HUDEP-2 (cell line): ENCODE measurements at regions not wholly inside any gene's neighbourhood (a gene's known extent, or its start where the extent isn't known, plus 50 kb on each side); places are given as distances from the start of the nearest gene placed in this dataset.
"Not testable (repeated sequence)": the region's sequence is repeated elsewhere in the genome, so short reads cannot be mapped to it uniquely, and the experiment has no call there.

ENCODE experiments used
- DNase-seq, 76 experiments: peaks; one replicate each; lab custom pipeline; 2025; ENCODE audit not compliant: unreplicated experiment in 76 of 76; lab: John Stamatoyannopoulos, UW

GRCh38 chr18:11468617-11469016 lies 140.8 kb upstream of the SLC35G4 start:
- no peak for DNase-seq

DNA sequence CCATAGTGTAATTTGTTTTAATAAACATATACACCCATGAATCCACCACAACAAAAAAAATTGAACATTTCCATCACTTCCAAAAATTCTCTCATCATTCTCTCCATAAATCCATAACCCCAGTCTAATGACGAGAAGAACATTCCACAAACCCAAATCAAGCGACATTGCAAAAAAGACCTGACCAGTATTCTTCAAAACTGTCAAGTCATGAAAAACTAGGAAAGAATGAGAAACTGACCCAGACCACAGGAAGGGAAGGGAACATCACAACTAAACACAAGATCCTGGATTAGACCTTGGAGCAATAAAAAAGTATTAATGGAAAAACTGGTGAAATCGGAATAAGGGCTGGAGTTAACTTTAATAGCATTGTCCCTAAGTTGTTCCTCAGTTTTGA lies 141.3 kb upstream of the SLC35G4 start:
- no peak for DNase-seq

DNA sequence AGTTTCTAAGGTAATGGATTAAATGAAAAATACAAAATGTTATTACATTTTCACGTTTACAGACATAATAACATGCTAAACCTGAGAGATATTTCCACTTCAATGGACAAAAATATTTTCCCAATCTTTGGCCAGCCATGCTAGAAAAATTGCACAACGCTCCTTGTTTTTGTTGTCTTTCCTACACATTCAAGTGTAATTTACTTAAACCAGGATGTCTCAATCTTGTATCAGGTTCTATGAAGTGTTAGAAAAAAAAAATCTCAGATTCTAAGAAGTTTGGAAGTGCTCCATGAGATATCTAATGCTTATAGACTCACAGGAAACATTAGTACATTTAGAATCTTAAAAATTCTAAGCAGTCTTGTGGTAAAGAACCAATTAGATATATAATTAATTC lies 141.8 kb upstream of the SLC35G4 start:
- DNase-seq = no peak

DNA sequence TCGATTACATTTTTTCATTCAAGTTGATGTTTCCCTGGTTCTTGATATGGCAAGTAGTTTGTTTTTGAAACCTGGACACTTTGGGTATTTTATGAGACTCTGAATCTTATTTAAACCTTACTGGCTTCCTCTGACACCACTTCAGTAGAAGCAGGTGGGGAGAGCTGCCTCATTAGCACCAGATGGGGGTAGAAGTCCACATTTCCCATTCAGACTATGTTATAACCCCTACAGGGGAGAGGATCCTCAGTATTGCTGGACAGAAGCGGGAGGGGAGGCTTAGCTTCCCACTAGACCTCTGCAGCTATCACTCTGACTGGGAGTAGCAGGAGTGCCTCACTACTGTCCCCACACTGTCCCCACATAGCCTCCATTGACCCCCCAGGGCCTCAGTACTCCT lies 145.3 kb upstream of the SLC35G4 start:
- no peak for DNase-seq

DNA sequence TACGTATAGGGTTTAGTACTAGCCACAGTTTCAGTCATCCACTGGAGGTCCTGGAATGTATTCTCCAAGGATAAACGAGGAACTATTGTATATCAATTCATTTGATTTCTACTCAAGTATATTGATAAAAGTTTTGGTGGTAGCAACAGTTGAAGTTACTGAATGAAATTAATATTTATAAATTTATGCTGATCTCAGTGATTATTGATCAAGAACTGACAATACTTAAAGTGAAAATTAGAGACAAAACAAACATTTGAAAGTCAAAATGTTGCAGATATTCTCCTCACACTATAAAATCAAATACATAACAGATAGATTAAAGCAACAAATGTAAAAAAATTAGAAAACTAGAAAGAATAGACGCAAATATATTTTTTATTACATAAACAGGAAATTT lies 150.9 kb upstream of the SLC35G4 start:
- DNase-seq = no peak

GRCh38 chr18:11457853-11458252 lies 151.5 kb upstream of the SLC35G4 start:
- DNase-seq = not testable (repeated sequence)

DNA sequence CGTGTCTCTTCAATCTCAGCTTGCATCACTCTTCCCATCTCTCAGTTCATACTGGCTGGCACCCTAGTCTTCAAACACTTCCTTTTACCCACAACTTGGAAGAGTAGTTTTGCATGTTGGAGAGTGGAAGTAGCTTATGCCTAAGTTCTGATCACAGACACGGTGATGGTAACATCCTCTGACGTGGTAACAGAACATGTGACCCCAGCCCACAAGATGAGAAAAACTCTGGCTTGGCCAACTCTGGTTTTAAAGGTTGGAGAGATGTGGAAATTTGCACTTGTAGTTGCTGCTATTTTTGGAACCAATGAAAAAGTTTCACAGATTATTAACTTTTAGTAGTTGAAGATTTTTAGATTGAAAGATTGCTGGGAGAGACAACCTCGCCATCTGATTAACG lies 155.4 kb upstream of the SLC35G4 start:
- DNase-seq = no peak

DNA sequence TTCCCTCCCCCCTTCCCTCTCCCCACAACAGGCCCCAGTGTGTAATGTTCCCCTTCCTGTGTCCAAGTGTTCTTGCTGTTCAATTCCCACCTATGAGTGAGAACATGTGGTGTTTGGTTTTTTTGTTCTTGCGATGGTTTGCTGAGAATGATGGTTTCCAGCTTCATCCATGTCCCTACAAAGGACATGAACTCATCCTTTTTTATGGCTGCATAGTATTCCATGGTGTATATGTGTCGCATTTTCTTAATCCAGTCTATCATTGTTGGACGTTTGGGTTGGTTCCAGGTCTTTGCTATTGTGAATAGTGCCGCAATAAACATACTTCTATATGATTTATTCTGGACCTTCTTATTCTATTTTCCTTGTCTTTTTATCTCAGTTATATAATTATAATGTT lies 165.2 kb upstream of the SLC35G4 start:
- DNase-seq = not testable (repeated sequence)

DNA sequence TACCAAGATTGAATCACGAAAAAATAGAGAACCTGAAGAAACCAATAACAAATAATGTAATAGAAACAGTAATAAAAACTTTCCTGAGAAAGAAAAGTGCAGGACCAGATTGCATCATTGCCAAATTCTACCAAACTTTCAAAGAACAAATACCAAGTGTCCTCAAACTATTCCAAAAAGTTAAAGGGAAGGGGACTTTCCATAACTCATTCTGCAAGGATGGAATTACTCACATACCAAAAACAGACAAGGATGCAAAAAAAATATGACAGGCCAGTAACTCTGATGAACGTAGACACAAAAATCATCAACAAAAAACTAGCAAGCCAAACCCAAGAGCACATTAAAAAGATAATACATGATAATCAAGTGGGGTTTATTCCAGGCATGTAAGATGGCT lies 172.3 kb upstream of the SLC35G4 start:
- DNase-seq = no peak

GRCh38 chr18:11432360-11432811 lies 177.0 kb upstream of the SLC35G4 start:
- no peak for DNase-seq

GRCh38 chr18:11429876-11430275 lies 179.5 kb upstream of the SLC35G4 start:
- no peak for DNase-seq

GRCh38 chr18:11425211-11425610 lies 184.2 kb upstream of the SLC35G4 start:
- DNase-seq = no peak

DNA sequence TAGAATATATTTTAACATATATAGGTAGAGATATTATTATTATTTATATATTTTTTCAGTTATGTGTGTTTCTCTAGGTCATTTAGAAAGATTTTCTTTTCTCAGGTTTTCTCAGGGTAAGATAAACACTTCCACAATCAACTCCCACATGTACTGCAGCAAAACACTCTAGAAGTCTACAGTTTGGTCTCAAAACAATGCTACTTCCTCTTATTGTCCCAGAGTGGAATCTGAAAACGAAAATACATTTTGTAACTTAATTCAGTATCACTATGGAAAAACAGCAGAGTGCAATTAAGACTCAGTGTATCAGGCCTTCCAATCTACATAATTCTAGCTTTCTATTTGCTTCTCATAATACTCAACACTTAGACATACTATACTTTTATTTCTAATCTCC lies 190.1 kb upstream of the SLC35G4 start:
- no peak for DNase-seq

DNA sequence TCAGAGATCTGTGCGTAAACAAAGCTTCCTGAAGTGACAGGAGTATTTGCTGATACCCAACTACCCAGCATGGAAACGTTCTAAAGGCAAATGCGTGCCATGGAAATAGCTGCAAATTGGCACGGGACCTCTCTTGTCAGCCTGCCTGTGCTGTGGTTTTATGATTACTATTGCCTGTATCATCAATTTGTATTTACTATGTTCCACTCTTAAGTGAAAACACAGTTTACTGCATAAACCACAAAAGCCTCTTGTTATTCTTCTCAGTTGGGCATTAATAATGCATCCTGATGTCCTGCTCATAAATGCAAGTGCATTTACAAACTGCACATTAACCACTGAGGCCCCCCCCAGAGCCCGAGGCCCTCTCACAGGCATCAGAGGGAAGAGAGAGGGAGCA lies 196.6 kb upstream of the SLC35G4 start:
- no peak for DNase-seq

DNA sequence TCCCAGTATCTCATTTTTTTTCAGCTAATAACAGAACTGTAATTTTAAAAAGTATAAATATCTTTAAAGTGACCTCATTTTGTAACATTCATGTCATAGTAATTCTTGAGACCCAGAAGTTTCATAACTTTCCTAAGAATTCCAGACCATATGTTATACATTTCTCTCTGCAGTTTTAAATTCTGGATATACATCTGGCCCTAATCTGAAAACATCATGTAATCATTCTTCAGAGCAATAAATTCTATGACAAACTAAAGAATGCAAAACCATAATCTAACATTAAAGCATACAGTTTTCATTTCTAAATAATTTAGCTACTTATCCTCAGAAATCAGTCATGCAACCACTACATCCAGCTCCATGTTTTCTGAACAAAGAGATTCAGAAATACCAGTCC lies 198.3 kb upstream of the SLC35G4 start:
- DNase-seq = no peak

GRCh38 chr18:11408555-11409065 lies 200.8 kb upstream of the SLC35G4 start:
- DNase-seq = no peak

DNA sequence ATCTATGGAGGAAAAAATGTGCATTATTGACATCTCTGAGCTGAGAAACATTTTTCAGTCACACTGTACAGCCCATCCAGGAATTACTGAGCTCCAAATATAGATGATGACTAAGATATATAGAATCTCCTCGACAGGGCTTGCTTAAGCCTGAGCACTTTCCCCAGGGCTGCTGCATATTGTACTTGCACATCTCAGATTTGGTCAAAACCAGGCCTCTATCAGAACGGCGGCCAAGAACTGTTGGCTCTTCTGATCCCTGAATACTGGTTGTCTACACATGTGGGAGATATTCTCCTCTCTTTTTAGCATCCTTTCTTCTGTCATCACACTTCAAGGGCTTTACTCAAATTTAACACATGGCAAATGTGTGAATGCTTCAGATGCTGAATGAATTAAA lies 201.5 kb upstream of the SLC35G4 start:
- no peak for DNase-seq

DNA sequence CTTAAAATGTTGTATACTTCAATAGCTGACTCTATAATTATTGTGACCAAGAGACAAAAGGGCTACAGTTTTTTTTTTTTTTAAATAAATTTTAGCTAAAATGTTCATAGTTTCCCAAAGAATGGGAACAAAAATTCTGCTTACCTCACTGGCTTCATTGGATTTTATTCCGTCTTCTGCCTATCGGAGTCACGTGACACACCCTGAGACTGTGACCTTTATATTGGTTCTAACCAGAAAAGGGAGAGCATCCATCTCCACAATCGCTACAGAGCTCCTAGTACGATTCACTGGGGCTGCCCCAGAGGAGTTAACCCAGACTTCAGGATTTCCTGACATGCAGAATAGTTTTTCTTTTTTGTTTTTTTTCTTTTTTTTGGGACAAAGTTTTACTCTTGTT lies 203.6 kb upstream of the SLC35G4 start:
- no peak for DNase-seq

GRCh38 chr18:11400703-11401102 lies 208.7 kb upstream of the SLC35G4 start:
- no peak for DNase-seq

- DNase-seq = peak in 1 of 76 experiments; percentile 0
These were observed 210.8 kb upstream of the SLC35G4 start for GRCh38 chr18:11398625-11399024.

DNA sequence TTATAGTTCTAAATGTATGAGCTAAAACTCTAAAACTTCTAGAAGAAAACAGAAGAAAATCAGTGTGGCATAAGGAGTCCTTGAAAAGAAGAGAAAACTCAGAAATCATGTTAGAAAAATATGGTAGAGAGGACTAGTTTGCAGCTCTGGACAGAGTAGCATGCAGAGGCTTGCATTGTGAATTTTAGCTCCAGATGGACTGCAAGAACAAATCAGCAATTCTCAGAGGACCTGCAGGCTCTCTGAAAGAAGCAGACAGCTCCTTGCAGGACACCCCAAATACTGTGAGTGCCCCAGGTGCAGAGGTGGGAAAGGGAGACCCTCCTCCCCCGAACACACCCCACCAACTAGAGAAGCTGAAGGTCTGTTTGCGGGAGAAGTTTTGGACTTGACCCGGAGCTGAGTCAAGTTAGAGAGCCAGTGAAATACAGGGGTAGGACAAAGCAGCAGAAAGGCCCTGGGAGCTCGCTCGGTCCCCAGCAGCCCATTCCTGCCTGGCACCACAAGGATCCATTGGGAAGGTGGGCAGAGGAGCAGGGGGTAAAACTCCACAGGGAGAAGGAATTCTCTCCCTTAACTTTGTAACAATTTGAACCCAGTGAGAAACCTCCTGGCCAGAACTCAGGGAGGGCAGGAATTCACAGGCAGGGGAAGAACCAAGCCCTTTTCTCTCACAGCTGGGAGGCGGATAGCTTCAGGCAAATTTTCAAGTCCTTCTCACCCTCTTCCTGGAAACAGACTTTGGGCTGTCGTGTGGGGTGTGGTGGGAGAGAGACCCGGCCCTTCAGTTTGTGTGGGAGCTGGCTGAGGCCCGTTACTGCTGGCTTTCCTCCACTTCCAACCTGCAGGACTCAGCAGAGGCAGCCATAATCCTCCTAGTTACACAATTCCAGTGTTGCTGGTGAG lies 216.2 kb upstream of the SLC35G4 start:
- no peak for DNase-seq

DNA sequence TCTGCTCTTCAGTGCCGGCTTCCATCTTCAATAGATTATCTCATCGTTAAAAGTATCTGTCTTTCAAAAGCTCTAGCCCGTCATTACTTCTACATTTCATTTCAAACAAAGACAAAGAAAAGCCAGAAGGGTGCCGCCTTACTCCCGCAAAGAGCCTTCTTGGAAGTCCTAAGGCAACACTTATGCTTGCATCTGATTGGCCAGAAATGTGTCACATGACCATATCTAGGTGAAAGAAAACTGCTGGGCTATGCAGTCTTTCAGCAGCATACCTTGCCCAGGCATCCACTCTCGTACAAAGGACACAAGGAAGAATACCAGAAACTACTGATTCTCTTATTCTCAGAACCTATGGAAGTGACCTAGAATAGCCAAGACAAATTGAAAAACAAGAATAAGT lies 217.1 kb upstream of the SLC35G4 start:
- DNase-seq = no peak
